ENCODE measurements at regions not wholly inside any gene's neighbourhood (a gene's known extent, or its start where the extent isn't known, plus 50 kb on each side); places are given as distances from the start of the nearest gene placed in this dataset.

DNA sequence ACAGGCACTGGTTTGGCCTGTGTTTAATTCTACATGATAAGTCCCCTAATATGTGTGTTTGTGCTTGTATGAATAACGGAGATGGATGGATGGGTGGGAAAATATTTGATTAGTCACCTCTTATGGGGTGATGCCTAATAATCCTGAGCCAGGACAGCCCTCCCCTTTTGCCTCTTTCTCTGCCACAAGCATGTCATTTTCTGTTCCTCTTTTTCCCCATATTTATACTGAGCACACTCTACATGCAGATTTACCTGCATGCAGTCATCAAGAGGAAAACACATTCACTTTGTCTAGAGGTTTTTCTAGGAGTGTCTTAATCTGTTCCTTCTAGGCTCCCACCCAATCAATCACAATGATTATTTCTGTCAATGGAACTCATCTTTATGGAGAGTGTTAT lies 111.6 kb upstream of the TBX20 start:
- no peak for TF ChIP-seq ESRRG (CRISPR knock-in tag; IDR thresholded peaks at IDR 0.05)
- no peak for TF ChIP-seq SNAI2 (CRISPR knock-in tag; IDR thresholded peaks at IDR 0.05)
- TF ChIP-seq TCF4 (CRISPR knock-in tag; IDR thresholded peaks at IDR 0.05; ENCODE audit: borderline replicate concordance), result no peak
- TF ChIP-seq ZNF70 (CRISPR knock-in tag; IDR thresholded peaks at IDR 0.05), result no peak
- TF ChIP-seq ZFP3 (CRISPR knock-in tag; IDR thresholded peaks at IDR 0.05), result no peak
- no peak for TF ChIP-seq TSHZ2 (CRISPR knock-in tag; IDR thresholded peaks at IDR 0.05)
- TF ChIP-seq, protein P1, sequence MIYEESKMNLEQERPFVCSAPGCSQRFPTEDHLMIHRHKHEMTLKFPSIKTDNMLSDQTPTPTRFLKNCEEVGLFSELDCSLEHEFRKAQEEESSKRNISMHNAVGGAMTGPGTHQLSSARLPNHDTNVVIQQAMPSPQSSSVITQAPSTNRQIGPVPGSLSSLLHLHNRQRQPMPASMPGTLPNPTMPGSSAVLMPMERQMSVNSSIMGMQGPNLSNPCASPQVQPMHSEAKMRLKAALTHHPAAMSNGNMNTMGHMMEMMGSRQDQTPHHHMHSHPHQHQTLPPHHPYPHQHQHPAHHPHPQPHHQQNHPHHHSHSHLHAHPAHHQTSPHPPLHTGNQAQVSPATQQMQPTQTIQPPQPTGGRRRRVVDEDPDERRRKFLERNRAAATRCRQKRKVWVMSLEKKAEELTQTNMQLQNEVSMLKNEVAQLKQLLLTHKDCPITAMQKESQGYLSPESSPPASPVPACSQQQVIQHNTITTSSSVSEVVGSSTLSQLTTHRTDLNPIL (CRISPR knock-in tag; IDR thresholded peaks at IDR 0.05; ENCODE audit: low read depth), result no peak
- TF ChIP-seq CSDC2 (CRISPR knock-in tag; IDR thresholded peaks at IDR 0.05), result no peak
- TF ChIP-seq TOX (CRISPR knock-in tag; IDR thresholded peaks at IDR 0.05; ENCODE audit: borderline replicate concordance), result no peak
- no peak for TF ChIP-seq ZNF8 (CRISPR knock-in tag; IDR thresholded peaks at IDR 0.05)
- TF ChIP-seq ISL1 (CRISPR knock-in tag; IDR thresholded peaks at IDR 0.05), result no peak
- no peak for TF ChIP-seq ZC3H10 (CRISPR knock-in tag; IDR thresholded peaks at IDR 0.05)
- TF ChIP-seq PPARA (CRISPR knock-in tag; IDR thresholded peaks at IDR 0.05; ENCODE audit: borderline replicate concordance), result no peak
- no peak for TF ChIP-seq ZNF565 (CRISPR knock-in tag; conservative IDR thresholded peaks at IDR 0.05; ENCODE audit: low read depth)
- TF ChIP-seq GLIS3 (CRISPR knock-in tag; IDR thresholded peaks at IDR 0.05), result no peak
- no peak for TF ChIP-seq BACH2 (CRISPR knock-in tag; IDR thresholded peaks at IDR 0.05; ENCODE audit: borderline replicate concordance)
- no peak for TF ChIP-seq ARNTL (CRISPR knock-in tag; IDR thresholded peaks at IDR 0.05; ENCODE audit: borderline replicate concordance, low read depth)
- TF ChIP-seq RARB (CRISPR knock-in tag; IDR thresholded peaks at IDR 0.05), result no peak
- TF ChIP-seq ZFP30 (CRISPR knock-in tag; IDR thresholded peaks at IDR 0.05), result no peak
- ATAC-seq, result no peak

- no peak for TF ChIP-seq ZFP3 (CRISPR knock-in tag; IDR thresholded peaks at IDR 0.05)
- TF ChIP-seq RARB (CRISPR knock-in tag; IDR thresholded peaks at IDR 0.05), result no peak
- TF ChIP-seq CSDC2 (CRISPR knock-in tag; IDR thresholded peaks at IDR 0.05), result no peak
- TF ChIP-seq, protein P1 (CRISPR knock-in tag; IDR thresholded peaks at IDR 0.05; ENCODE audit: low read depth), result no peak
- TF ChIP-seq TCF4 (CRISPR knock-in tag; IDR thresholded peaks at IDR 0.05; ENCODE audit: borderline replicate concordance), result no peak
- no peak for TF ChIP-seq ARNTL (CRISPR knock-in tag; IDR thresholded peaks at IDR 0.05; ENCODE audit: borderline replicate concordance, low read depth)
- TF ChIP-seq SNAI2 (CRISPR knock-in tag; IDR thresholded peaks at IDR 0.05), result no peak
- no peak for TF ChIP-seq ZNF70 (CRISPR knock-in tag; IDR thresholded peaks at IDR 0.05)
- no peak for TF ChIP-seq ISL1 (CRISPR knock-in tag; IDR thresholded peaks at IDR 0.05)
- ATAC-seq, result no peak
Measured at GRCh38 chr7:35362341-35362740, 108.4 kb upstream of the TBX20 start.

GRCh38 chr7:35359423-35359822 lies 105.5 kb upstream of the TBX20 start:
- TF ChIP-seq ZC3H10 (CRISPR knock-in tag; IDR thresholded peaks at IDR 0.05) (no peak), ISL1 (CRISPR knock-in tag; IDR thresholded peaks at IDR 0.05) (no peak), ARNTL (CRISPR knock-in tag; IDR thresholded peaks at IDR 0.05; ENCODE audit: borderline replicate concordance, low read depth) (no peak), ZFP30 (CRISPR knock-in tag; IDR thresholded peaks at IDR 0.05) (no peak), ZNF565 (CRISPR knock-in tag; conservative IDR thresholded peaks at IDR 0.05; ENCODE audit: low read depth) (no peak), GLIS3 (CRISPR knock-in tag; IDR thresholded peaks at IDR 0.05) (no peak)
- TF ChIP-seq, protein P2, sequence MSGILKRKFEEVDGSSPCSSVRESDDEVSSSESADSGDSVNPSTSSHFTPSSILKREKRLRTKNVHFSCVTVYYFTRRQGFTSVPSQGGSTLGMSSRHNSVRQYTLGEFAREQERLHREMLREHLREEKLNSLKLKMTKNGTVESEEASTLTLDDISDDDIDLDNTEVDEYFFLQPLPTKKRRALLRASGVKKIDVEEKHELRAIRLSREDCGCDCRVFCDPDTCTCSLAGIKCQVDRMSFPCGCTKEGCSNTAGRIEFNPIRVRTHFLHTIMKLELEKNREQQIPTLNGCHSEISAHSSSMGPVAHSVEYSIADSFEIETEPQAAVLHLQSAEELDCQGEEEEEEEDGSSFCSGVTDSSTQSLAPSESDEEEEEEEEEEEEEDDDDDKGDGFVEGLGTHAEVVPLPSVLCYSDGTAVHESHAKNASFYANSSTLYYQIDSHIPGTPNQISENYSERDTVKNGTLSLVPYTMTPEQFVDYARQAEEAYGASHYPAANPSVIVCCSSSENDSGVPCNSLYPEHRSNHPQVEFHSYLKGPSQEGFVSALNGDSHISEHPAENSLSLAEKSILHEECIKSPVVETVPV (CRISPR knock-in tag; IDR thresholded peaks at IDR 0.05), result no peak
- no peak for ATAC-seq

GRCh38 chr7:35356495-35356894 lies 102.6 kb upstream of the TBX20 start:
- ATAC-seq, result no peak
- TF ChIP-seq PATZ1 (CRISPR knock-in tag; IDR thresholded peaks at IDR 0.05; ENCODE audit: borderline replicate concordance) (no peak), PPARA (CRISPR knock-in tag; IDR thresholded peaks at IDR 0.05; ENCODE audit: borderline replicate concordance) (no peak), CSDC2 (CRISPR knock-in tag; IDR thresholded peaks at IDR 0.05) (no peak), SNAI2 (CRISPR knock-in tag; IDR thresholded peaks at IDR 0.05) (no peak), ZFP30 (CRISPR knock-in tag; IDR thresholded peaks at IDR 0.05) (no peak), ZFP3 (CRISPR knock-in tag; IDR thresholded peaks at IDR 0.05) (no peak), ISL1 (CRISPR knock-in tag; IDR thresholded peaks at IDR 0.05) (no peak), RARB (CRISPR knock-in tag; IDR thresholded peaks at IDR 0.05) (no peak), GLIS3 (CRISPR knock-in tag; IDR thresholded peaks at IDR 0.05) (no peak), ESRRG (CRISPR knock-in tag; IDR thresholded peaks at IDR 0.05) (no peak)
